BJ (cell line): ENCODE measurements at regions not wholly inside any gene's neighbourhood (a gene's known extent, or its start where the extent isn't known, plus 50 kb on each side); places are given as distances from the start of the nearest gene placed in this dataset. TPM values are rescaled to one million over a fixed set of nuclear protein-coding genes. Genes with fewer than 3 reads are reported as not detected.

ENCODE experiments used
- CTCF ChIA-PET: fragments of 350-600 bp; formaldehyde crosslinking; extraction: SDS; loops from one replicate; lab custom pipeline; 2021; ENCODE audit warnings: antibody characterized with exemption, inconsistent platforms; lab: Yijun Ruan, JAX
- POLR2A ChIA-PET: fragments of 300-600 bp; sonication (Branson Sonifier 250); formaldehyde crosslinking; extraction: SDS; loops from one replicate; lab custom pipeline; 2021; ENCODE audit warnings: antibody characterized with exemption; lab: Charles Lee
- DNase-seq: peaks from one replicate; pipeline ENCODE4 v3.0.0-alpha.2; 2011; ENCODE audit warnings: low read depth
- H3K27me3 ChIP-seq: 2 replicates; pipeline ENCODE4 v1.6.0; 2011; ENCODE audit warnings: low read length; ENCODE audit not compliant: control insufficient read depth, insufficient read depth
- H3K36me3 ChIP-seq: 2 replicates; pipeline ENCODE4 v1.5.1; 2011; ENCODE audit warnings: low read length; ENCODE audit not compliant: control insufficient read depth, insufficient read depth
- H3K4me3 ChIP-seq: 2 replicates; pipeline ENCODE4 v1.5.1; 2011; ENCODE audit warnings: low read depth, mild to moderate bottlenecking, control low read depth, low read length
- small RNA-seq: library from RNA; depleted of rRNA; stranded (forward); fragments of <200 nt; gene quantifications from one replicate; pipeline ENCODE3, GENCODE V24; 2012; ENCODE audit warnings: low replicate concordance, low read depth; ENCODE audit not compliant: insufficient read length
- TF ChIP-seq, protein P1 (sequence below): IDR thresholded peaks from 2 replicates; pipeline ENCODE4 v1.5.1; 2011; ENCODE audit warnings: low read depth, mild to moderate bottlenecking, control low read depth, inconsistent platforms, low read length, moderate library complexity; ENCODE audit not compliant: insufficient read depth

DNA sequence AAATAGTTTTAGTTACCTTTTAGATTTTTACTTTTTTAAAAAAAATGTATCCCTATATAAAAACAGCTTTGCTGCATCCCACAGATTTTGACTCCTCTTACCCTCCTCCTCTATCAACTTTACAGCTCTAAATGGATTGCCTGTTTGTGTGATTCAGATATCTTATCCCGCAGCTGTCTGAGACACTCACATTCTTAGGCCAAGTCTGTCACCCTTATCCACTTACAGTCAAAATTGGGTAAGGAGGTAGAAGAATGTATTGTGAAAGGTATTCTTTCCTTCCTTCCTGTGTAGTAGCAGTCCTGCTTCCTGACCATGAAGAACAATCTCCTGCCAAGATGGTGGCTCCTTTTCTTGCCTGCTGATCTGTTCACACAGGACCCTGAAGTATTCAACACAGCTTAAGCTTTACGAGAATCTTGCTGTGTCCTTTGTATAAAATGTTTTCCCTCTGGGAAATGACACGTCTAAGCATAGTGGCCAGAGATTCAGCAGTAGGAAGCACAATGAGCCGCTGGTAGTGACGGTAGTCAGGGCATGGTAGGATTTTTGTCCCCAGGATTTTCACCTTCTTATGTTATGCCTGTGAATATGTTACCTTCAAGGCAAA lies 67.7 kb upstream of the ST8SIA4 start:
- TF ChIP-seq, protein P1, sequence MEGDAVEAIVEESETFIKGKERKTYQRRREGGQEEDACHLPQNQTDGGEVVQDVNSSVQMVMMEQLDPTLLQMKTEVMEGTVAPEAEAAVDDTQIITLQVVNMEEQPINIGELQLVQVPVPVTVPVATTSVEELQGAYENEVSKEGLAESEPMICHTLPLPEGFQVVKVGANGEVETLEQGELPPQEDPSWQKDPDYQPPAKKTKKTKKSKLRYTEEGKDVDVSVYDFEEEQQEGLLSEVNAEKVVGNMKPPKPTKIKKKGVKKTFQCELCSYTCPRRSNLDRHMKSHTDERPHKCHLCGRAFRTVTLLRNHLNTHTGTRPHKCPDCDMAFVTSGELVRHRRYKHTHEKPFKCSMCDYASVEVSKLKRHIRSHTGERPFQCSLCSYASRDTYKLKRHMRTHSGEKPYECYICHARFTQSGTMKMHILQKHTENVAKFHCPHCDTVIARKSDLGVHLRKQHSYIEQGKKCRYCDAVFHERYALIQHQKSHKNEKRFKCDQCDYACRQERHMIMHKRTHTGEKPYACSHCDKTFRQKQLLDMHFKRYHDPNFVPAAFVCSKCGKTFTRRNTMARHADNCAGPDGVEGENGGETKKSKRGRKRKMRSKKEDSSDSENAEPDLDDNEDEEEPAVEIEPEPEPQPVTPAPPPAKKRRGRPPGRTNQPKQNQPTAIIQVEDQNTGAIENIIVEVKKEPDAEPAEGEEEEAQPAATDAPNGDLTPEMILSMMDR: no peak
- H3K36me3 ChIP-seq: no peaks in the 10 kb centered on the region
- no peak overlapping the region for H3K4me3 ChIP-seq
- POLR2A ChIA-PET: no interaction called here
- CTCF ChIA-PET: no interaction called here
- DNase-seq: no peak
- no peaks in the 10 kb centered on the region for H3K27me3 ChIP-seq

- Histone ChIP-seq H3K27me3 (no peaks in the 10 kb centered on the region), H3K36me3 (no peaks in the 10 kb centered on the region), H3K4me3 (no peak overlapping the region)
- POLR2A ChIA-PET: no interaction called here
- no peak for DNase-seq
- TF ChIP-seq, protein P1: no peak
- CTCF ChIA-PET: no interaction called here
These were observed 62.2 kb upstream of the ST8SIA4 start for GRCh38 chr5:100965291-100965690.

Small RNAs in the stretch of these regions (small RNA-seq; reads per million reads assigned to genes)
- gene RN7SL802P (not detected), gene RNA5SP188 (1.3 reads per million)
